Heart right ventricle (tissue), 16 donors: ENCODE measurements at regions not wholly inside any gene's neighbourhood (a gene's known extent, or its start where the extent isn't known, plus 50 kb on each side); places are given as distances from the start of the nearest gene placed in this dataset.

Source experiments
- ATAC-seq, 8 donors: fragments of 200-7000 bp; cut with Tn5 transposase; one replicate each; pipeline ENCODE4 v1.9.1; 2020; ENCODE audit warnings: mild to moderate bottlenecking in 8 of 8, moderate library complexity in 8 of 8, moderate number of reproducible peaks in 1 of 8
- DNase-seq, 2 donors: peaks; one replicate each; pipeline ENCODE4 v3.0.0-alpha.2; 2020
- H3K27ac ChIP-seq, 10 donors: fragments of 200-600 bp; sonication (generic) in 2 of 10; one replicate each; pipeline versions ENCODE4 v1.5.0 to v1.8.0; 2020 to 2022; ENCODE audit warnings: mild to moderate bottlenecking in 3 of 10
- H3K27me3 ChIP-seq, 7 donors: fragments of 200-600 bp; one replicate each; pipeline ENCODE4 v1.8.0; 2021 to 2022; ENCODE audit warnings: mild to moderate bottlenecking in 2 of 7
- H3K36me3 ChIP-seq, 9 donors: fragments of 200-600 bp; sonication (generic) in 1 of 9; one replicate each; pipeline versions ENCODE4 v1.5.0 to v1.8.0; 2020 to 2022; ENCODE audit warnings: mild to moderate bottlenecking in 2 of 9
- H3K4me1 ChIP-seq, 9 donors: fragments of 200-600 bp; sonication (generic) in 1 of 9; one replicate each; pipeline versions ENCODE4 v1.5.0 to v1.8.0; 2020 to 2022; ENCODE audit warnings: mild to moderate bottlenecking in 4 of 9
- H3K4me3 ChIP-seq, 10 donors: fragments of 200-600 bp; sonication (generic) in 2 of 10; one replicate each; pipeline versions ENCODE4 v1.5.0 to v1.8.0; 2020 to 2022; ENCODE audit warnings: mild to moderate bottlenecking in 7 of 10, moderate library complexity in 2 of 10
- H3K9me3 ChIP-seq, 11 donors: fragments of 200-600 bp in 10 of 11; sonication (generic) in 2 of 11; one replicate each; pipeline versions ENCODE4 v1.5.0 to v1.8.0; 2013 to 2022; ENCODE audit warnings: mild to moderate bottlenecking in 2 of 11, control low read depth in 1 of 11, moderate library complexity in 1 of 11
- WGBS, 2 donors: extraction: QIAGEN DNeasy Blood & Tissue Kit; methylation state at CpG; one replicate each; pipeline ENCODE4 v1.1.7; 2013; ENCODE audit warnings: inconsistent platforms in 1 of 2; 5-methylcytosine and 5-hydroxymethylcytosine counted together
- intact Hi-C, 10 donors: fragments of 100-400 bp; cut with DNase I; formaldehyde crosslinking; loops; one replicate each; pipeline versions ENCODE4 v1.11.1 to v1.14.2; 2022
- TF ChIP-seq, protein P1 (sequence below), 9 donors: fragments of 200-600 bp; sonication (generic) in 2 of 9; IDR thresholded peaks; one replicate each; pipeline versions ENCODE4 v1.5.0 to v1.8.0; 2021 to 2022; ENCODE audit warnings: antibody characterized with exemption in 9 of 9, mild to moderate bottlenecking in 5 of 9, moderate library complexity in 1 of 9
- donor health status: Arrhythmogenic right ventricular cardiomyopathy.
- donor health status: ischemic (EF 13 %, LVEDD 7.1; RV severe dilation, severe dysfunction).
- donor health status: healthy with polysubstance abuse.
- donor health status: DM: no; HTN: yes; CAD: no.
- donor health status: DM: no; HTN: no; CAD: no.
- donor health status: ischemic (EF 25% LVEDD 6.9; RV normal size, moderate dysfunction).
- donor health status: ischemic (EF 25% LVEDD 5.7; RV mildly dilated, moderate dysfunction).
- donor health status: healthy.
- donor health status: DM: yes; HTN: yes; CAD: no.
- donor health status: Ischemic cardiomyopathy.
- donor health status: ischemic (EF 35%, LVEDD 5.7; RV mildly dilated, moderate dysfunction).
- donor health status: nonischemic (EF 11% LVEDD 7.7; RV severe dilation, severe dysfunction).
- donor health status: DM: yes; HTN: yes; CAD: no.
- donor health status: PGD.
- donor health status: ischemic (EF 29% LVEDD 5.4; RV normal size, mild dysfunction).
- donor health status: nonischemic (EF 23%, LVEDD 6.1; RV moderate dilation, normal function).

DNA sequence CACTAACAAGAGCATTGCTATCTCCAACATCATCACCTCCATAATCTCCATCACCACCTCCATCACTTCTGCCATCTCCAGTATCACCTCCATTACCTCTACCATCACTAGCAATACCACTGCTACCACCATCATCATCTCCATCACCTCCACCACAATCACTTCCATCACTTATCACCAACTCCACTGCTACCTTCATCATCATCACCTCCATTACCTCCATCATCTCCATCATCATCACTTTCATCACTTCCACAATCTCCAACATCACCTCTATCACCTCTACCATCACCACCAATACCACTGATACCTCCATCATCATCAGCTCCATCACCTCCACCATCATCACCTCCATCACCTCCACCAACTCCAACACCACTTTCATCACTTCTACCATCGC, 102.4 kb upstream of the TMEM132C start:
- TF ChIP-seq, protein P1, sequence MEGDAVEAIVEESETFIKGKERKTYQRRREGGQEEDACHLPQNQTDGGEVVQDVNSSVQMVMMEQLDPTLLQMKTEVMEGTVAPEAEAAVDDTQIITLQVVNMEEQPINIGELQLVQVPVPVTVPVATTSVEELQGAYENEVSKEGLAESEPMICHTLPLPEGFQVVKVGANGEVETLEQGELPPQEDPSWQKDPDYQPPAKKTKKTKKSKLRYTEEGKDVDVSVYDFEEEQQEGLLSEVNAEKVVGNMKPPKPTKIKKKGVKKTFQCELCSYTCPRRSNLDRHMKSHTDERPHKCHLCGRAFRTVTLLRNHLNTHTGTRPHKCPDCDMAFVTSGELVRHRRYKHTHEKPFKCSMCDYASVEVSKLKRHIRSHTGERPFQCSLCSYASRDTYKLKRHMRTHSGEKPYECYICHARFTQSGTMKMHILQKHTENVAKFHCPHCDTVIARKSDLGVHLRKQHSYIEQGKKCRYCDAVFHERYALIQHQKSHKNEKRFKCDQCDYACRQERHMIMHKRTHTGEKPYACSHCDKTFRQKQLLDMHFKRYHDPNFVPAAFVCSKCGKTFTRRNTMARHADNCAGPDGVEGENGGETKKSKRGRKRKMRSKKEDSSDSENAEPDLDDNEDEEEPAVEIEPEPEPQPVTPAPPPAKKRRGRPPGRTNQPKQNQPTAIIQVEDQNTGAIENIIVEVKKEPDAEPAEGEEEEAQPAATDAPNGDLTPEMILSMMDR (IDR thresholded peaks at IDR 0.05): no peak
- no peak for DNase-seq
- WGBS, 2 donors: 43 to 90% methylated on average over 1 of the region's 1 CpG

DNA sequence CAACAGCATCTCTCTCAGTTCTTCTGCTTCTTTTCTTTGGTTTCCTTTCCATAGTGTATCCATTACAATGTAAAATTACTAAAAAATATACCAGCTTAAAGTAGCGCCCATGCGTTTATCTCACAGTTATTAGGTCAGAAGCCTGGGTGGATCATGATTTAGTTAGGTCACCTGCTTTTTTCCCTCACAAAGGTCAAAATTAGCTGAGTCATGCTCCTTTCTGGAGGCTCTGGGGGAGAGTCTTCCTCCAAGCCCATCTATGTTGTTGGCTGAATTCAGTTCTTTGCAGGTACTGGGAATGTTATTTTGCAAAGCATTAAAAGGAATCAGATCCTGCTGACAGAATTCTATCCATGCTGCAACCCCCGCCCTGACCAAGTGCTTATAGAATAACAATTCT, 101.6 kb upstream of the TMEM132C start:
- no peak overlapping the region for H3K4me3 ChIP-seq
- DNase-seq: no peak
- no peaks in the 10 kb centered on the region for H3K4me1 ChIP-seq
- H3K9me3 ChIP-seq: no peaks in the 10 kb centered on the region
- no peak overlapping the region for H3K27ac ChIP-seq
- WGBS, 2 donors: 91 to 93% methylated on average over 3 of the region's 3 CpGs
- TF ChIP-seq, protein P1 (IDR thresholded peaks at IDR 0.05): no peak
- peaks cover 0 to 16% (median 0%) of the 10 kb centered on the region in 7 donors for H3K27me3 ChIP-seq
- intact Hi-C loops: no loop called here
- H3K36me3 ChIP-seq: no peaks in the 10 kb centered on the region
- ATAC-seq: no peak

More for the DNA sequence above, 102.4 kb upstream of the TMEM132C start:
- intact Hi-C loops: no loop called here
- H3K36me3 ChIP-seq: no peaks in the 10 kb centered on the region
- H3K9me3 ChIP-seq: no peaks in the 10 kb centered on the region
- no peak overlapping the region for H3K27ac ChIP-seq
- H3K4me1 ChIP-seq: no peaks in the 10 kb centered on the region
- H3K4me3 ChIP-seq: no peak overlapping the region
- no peak for ATAC-seq
- peaks cover 0 to 16% (median 0%) of the 10 kb centered on the region in 7 donors for H3K27me3 ChIP-seq

DNA sequence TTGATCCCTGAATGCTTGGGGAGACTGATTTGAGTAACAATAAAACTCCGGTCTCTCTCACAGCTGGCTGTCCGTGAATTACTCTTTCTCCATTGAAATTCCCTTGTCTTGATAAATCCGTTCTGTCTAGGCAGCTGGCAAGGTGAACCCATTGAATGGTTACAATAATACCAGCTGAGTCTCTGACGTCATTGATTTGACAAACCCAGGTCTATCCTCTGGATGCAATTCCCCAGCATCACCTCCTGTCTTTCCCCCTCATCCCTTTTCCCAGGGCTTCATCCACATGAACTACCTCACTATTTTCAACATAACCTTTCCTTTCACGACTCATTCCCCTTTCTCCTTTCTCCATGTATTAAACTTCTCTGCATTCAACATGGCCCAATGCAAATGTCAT, 98.7 kb upstream of the TMEM132C start:
- 66 to 71% methylated on average over 5 of the region's 5 CpGs for WGBS, 2 donors
- ATAC-seq (no peak), DNase-seq (no peak)
- intact Hi-C loops: no loop called here
- peaks cover 0 to 11% (median 0%) of the 10 kb centered on the region in 7 donors for H3K27me3 ChIP-seq
- no peak overlapping the region for H3K4me3 ChIP-seq
- H3K4me1 ChIP-seq: no peaks in the 10 kb centered on the region
- H3K9me3 ChIP-seq: no peaks in the 10 kb centered on the region
- no peak overlapping the region for H3K27ac ChIP-seq
- H3K36me3 ChIP-seq: no peaks in the 10 kb centered on the region
- TF ChIP-seq, protein P1 (IDR thresholded peaks at IDR 0.05): no peak

DNA sequence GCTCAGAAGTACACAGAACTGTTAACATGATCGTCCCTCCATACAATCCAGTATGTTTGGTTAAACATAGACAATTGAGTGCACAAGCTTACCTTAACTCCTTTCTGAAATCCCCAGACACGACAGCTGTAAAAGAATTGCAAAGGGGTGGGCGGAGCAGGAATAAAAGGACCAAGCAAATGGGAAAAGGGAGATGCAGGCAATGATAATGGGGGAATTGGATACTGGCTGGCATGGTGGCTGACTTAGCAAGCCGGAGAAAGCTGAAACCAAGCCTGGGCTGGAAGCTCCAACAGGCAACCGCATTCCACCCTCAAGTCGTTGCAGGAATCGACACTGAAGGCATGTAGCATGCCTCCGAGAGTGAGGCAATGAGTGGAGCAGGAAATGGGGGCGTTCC, 96.8 kb upstream of the TMEM132C start:
- Histone ChIP-seq H3K9me3 (peaks cover 0 to 3% (median 0%) of the 10 kb centered on the region in 11 donors), H3K4me1 (no peaks in the 10 kb centered on the region), H3K36me3 (no peaks in the 10 kb centered on the region), H3K4me3 (no peak overlapping the region), H3K27ac (no peak overlapping the region), H3K27me3 (peaks cover 0 to 11% (median 0%) of the 10 kb centered on the region in 7 donors)
- intact Hi-C loops: no loop called here
- TF ChIP-seq, protein P1 (IDR thresholded peaks at IDR 0.05): no peak
- 56 to 58% methylated on average over 9 of the region's 9 CpGs for WGBS, 2 donors
- no peak for ATAC-seq
- DNase-seq: no peak
